Stomach (tissue), 4 donors: ENCODE measurements at regions not wholly inside any gene's neighbourhood (a gene's known extent, or its start where the extent isn't known, plus 50 kb on each side); places are given as distances from the start of the nearest gene placed in this dataset.
"Not testable (repeated sequence)": the region's sequence is repeated elsewhere in the genome, so short reads cannot be mapped to it uniquely, and the experiment has no call there.

Source experiments
- EP300 ChIP-seq: sonication (generic); formaldehyde crosslinking; IDR thresholded peaks from one replicate; pipeline ENCODE4 v1.6.1; 2017; ENCODE audit warnings: antibody characterized with exemption
- POLR2A ChIP-seq, 4 donors: fragments of 450-650 bp; IDR thresholded peaks; one replicate each; pipeline ENCODE4 v1.6.1; 2016; ENCODE audit warnings: antibody characterized with exemption in 4 of 4, control low read depth in 2 of 4, mild to moderate bottlenecking in 1 of 4, moderate library complexity in 1 of 4
- POLR2AphosphoS5 ChIP-seq, 3 donors: sonication (generic); formaldehyde crosslinking; IDR thresholded peaks; one replicate each; pipeline ENCODE4 v1.6.1; 2016; ENCODE audit warnings: antibody characterized with exemption in 3 of 3
- TF ChIP-seq, protein P1 (sequence below), 7 experiments: fragments of 450-650 bp in 4 of 7; fragments of 200-600 bp in 3 of 7; sonication (generic) in 3 of 7; IDR thresholded peaks; one replicate each; pipeline ENCODE4 v1.5.1; 2016 to 2019; ENCODE audit warnings: antibody characterized with exemption in 7 of 7, control low read depth in 2 of 7, mild to moderate bottlenecking in 1 of 7

- TF ChIP-seq, protein P1, sequence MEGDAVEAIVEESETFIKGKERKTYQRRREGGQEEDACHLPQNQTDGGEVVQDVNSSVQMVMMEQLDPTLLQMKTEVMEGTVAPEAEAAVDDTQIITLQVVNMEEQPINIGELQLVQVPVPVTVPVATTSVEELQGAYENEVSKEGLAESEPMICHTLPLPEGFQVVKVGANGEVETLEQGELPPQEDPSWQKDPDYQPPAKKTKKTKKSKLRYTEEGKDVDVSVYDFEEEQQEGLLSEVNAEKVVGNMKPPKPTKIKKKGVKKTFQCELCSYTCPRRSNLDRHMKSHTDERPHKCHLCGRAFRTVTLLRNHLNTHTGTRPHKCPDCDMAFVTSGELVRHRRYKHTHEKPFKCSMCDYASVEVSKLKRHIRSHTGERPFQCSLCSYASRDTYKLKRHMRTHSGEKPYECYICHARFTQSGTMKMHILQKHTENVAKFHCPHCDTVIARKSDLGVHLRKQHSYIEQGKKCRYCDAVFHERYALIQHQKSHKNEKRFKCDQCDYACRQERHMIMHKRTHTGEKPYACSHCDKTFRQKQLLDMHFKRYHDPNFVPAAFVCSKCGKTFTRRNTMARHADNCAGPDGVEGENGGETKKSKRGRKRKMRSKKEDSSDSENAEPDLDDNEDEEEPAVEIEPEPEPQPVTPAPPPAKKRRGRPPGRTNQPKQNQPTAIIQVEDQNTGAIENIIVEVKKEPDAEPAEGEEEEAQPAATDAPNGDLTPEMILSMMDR (IDR thresholded peaks at IDR 0.05) = not testable (repeated sequence)
- not testable (repeated sequence) for TF ChIP-seq POLR2AphosphoS5 (IDR thresholded peaks at IDR 0.05); POLR2A (IDR thresholded peaks at IDR 0.05); EP300
Observed at GRCh38 chr7:76148947-76149346, 52.7 kb upstream of the SRRM3 start.
